ENCODE measurements at regions not wholly inside any gene's neighbourhood (a gene's known extent, or its start where the extent isn't known, plus 50 kb on each side); places are given as distances from the start of the nearest gene placed in this dataset.

- Histone ChIP-seq H3K4me1 (no peaks in the 10 kb centered on the region), H3K36me3 (ENCODE audit: low read depth, missing control alignments) (no peaks in the 10 kb centered on the region), H3K4me3 (no peak overlapping the region), H3K27ac (no peak overlapping the region), H3K9me3 (no peaks in the 10 kb centered on the region), H3K27me3 (no peaks in the 10 kb centered on the region)
- intact Hi-C loops (cut with DNase I; ENCODE audit: low total_unique reads), result no loop called here
- TF ChIP-seq CTCF (IDR thresholded peaks at IDR 0.05) (no peak), POLR2A (IDR thresholded peaks at IDR 0.05) (no peak)
- WGBS, 2 donors, result 80 to 98% methylated on average over 2 of the region's 2 CpGs
- no peak for DNase-seq
Measured at GRCh38 chr2:23235292-23235691, 149.7 kb upstream of the KLHL29 start.

GRCh38 chr2:23235736-23236135, 149.2 kb upstream of the KLHL29 start:
- intact Hi-C loops (cut with DNase I; ENCODE audit: low total_unique reads), result no loop called here
- Histone ChIP-seq H3K4me1 (no peaks in the 10 kb centered on the region), H3K9me3 (no peaks in the 10 kb centered on the region), H3K36me3 (ENCODE audit: low read depth, missing control alignments) (no peaks in the 10 kb centered on the region), H3K27me3 (no peaks in the 10 kb centered on the region), H3K4me3 (no peak overlapping the region), H3K27ac (no peak overlapping the region)
- DNase-seq, result no peak
- TF ChIP-seq CTCF (IDR thresholded peaks at IDR 0.05), result no peak
- TF ChIP-seq POLR2A (IDR thresholded peaks at IDR 0.05), result no peak
- 75 to 84% methylated on average over 6 of the region's 6 CpGs for WGBS, 2 donors

- no peak for DNase-seq
- 93 to 95% methylated on average over 7 of the region's 7 CpGs for WGBS, 2 donors
- Histone ChIP-seq H3K36me3 (ENCODE audit: low read depth, missing control alignments) (no peaks in the 10 kb centered on the region), H3K27ac (no peak overlapping the region), H3K4me1 (no peaks in the 10 kb centered on the region), H3K9me3 (no peaks in the 10 kb centered on the region), H3K27me3 (no peaks in the 10 kb centered on the region), H3K4me3 (no peak overlapping the region)
- intact Hi-C loops (cut with DNase I; ENCODE audit: low total_unique reads), result no loop called here
- TF ChIP-seq CTCF (IDR thresholded peaks at IDR 0.05) (no peak), POLR2A (IDR thresholded peaks at IDR 0.05) (no peak)
Measured at GRCh38 chr2:23237147-23237546, 147.8 kb upstream of the KLHL29 start.

- no peak for DNase-seq
- intact Hi-C loops (cut with DNase I; ENCODE audit: low total_unique reads), result no loop called here
- Histone ChIP-seq H3K4me3 (no peak overlapping the region), H3K4me1 (no peaks in the 10 kb centered on the region), H3K27me3 (no peaks in the 10 kb centered on the region), H3K9me3 (no peaks in the 10 kb centered on the region), H3K27ac (no peak overlapping the region), H3K36me3 (ENCODE audit: low read depth, missing control alignments) (no peaks in the 10 kb centered on the region)
- TF ChIP-seq POLR2A (IDR thresholded peaks at IDR 0.05) (no peak), CTCF (IDR thresholded peaks at IDR 0.05) (no peak)
- 68 to 83% methylated on average over 4 of the region's 4 CpGs for WGBS, 2 donors
Measured at GRCh38 chr2:23238011-23238657, 146.8 kb upstream of the KLHL29 start.

GRCh38 chr2:23239374-23239773, 145.6 kb upstream of the KLHL29 start:
- Histone ChIP-seq H3K27me3 (no peaks in the 10 kb centered on the region), H3K4me1 (no peaks in the 10 kb centered on the region), H3K4me3 (no peak overlapping the region), H3K36me3 (ENCODE audit: low read depth, missing control alignments) (no peaks in the 10 kb centered on the region), H3K27ac (no peak overlapping the region), H3K9me3 (no peaks in the 10 kb centered on the region)
- TF ChIP-seq CTCF (IDR thresholded peaks at IDR 0.05) (no peak), POLR2A (IDR thresholded peaks at IDR 0.05) (no peak)
- no peak for DNase-seq
- intact Hi-C loops (cut with DNase I; ENCODE audit: low total_unique reads), result no loop called here
- 91 to 97% methylated on average over 8 of the region's 8 CpGs for WGBS, 2 donors

Data from testis (tissue), 2 donors.